Fibroblast of gingiva (primary cell): ENCODE measurements at regions not wholly inside any gene's neighbourhood (a gene's known extent, or its start where the extent isn't known, plus 50 kb on each side); places are given as distances from the start of the nearest gene placed in this dataset.
"Not testable (repeated sequence)": the region's sequence is repeated elsewhere in the genome, so short reads cannot be mapped to it uniquely, and the experiment has no call there.

Experiments used
- DNase-seq: peaks from one replicate; pipeline ENCODE4 v3.0.0-alpha.2; 2011; ENCODE audit warnings: low read depth

GRCh38 chr4:181130317-181130716, 1112.9 kb upstream of the TENM3 start:
- DNase-seq = not testable (repeated sequence)

DNA sequence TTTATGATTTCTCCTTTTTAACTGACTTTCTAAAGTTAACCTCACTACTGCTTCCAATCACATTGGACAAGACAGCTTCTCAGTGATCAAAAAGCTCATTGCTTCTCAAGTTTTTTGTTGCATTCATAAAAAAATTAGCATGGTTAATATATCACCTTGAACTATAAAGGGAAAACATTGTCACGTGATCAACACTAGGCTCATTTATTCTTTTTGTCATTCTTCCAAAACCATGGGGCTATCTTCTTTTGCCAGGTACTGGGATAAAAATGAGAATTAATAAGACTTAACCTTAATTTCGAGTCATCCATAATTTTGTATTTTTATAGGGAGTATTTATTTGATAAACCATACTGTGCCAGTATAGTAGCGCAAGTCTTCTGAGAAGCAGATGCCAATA, 1105.9 kb upstream of the TENM3 start:
- no peak for DNase-seq

DNA sequence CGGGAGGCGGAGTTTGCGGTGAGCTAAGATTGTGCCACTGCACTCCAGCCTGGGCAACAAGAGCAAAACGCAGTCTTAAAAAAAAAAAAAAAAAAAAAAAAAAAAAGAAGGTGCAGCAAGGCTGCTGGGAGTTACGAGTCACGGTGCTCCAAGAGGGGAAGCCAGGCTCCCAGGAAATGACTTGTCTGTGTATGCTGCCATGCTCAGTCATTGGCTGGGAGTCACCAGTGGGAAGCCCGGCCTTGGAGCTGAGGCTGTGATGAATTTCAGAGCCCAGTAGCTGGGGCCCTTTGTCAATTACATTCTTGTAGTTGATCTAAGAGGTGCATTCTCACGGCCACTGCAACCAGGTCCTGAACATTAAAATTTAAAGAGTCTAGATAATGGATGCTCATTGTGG, 1105.1 kb upstream of the TENM3 start:
- no peak for DNase-seq

DNA sequence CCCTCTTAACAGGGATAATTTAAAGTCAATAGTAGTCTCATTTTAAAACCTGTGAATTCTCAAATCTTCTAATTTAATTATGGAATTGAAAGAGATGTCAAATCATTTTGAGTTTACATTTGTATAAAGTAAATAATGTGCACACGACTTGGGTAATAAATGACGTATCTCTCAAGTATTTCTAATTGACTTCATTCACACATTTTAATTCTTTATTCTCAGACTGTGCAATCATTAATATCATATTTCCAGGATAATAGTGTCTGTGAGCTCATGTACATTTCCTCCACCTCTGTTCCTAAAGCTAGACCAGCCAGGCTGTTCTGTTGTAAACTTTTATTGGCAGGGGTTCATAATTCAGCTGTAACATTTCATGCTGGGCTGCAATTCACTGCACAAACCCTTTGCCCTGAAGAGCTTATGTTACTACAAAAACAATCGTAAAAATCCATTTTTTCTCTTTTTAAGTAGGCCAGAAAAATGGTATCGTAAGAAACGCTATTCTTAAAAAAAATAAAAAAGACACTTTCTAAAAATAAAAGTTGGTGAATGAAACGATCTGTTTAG, 1103.1 kb upstream of the TENM3 start:
- DNase-seq = peak; percentile 33

DNA sequence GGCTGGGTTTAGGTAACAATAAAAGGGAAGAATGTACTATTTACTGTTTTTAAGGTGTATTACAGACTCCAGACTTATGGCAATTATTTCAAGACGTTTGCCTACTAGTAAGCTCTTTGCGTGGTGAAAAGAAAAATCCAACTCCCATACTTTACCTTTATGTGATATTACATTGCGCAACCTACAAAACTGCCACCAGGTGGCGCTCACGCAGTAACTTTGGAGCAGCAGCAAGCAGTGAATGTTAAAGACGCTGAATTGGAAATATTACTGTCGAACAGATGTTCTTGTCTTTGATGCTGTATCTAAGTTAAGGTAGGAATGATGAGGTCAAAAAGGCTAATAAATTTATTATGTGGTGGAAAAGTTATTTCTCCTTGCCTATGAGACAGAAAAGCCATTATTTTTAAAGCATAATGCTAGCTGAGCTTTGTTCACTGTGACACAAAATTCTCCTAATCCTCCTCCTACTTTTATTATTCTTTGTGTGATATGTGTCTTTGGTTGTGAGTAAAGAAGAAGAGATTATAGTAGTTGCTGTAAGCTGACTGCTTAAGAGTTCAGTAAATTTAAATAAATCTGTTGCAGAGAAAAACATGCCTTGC, 1099.8 kb upstream of the TENM3 start:
- DNase-seq = peak; percentile 61

DNA sequence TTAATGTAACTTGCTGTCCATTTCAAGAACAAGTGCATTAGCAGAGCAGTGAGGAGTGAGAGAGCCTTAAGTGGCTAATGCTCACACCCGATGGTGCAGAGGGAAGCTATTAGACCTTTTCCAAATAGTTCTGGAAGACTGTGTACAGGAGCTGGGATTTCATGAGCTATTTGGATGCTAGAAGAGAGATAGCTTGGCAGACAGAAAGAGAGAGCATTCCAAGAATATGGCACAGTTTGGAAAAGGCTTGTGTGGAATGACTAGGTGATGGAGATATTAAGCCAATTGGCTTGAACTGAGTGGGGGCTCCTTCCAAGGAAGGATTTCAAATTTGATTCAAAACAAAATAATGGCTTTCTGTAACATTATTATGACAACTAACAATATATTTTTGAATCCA, 1097.2 kb upstream of the TENM3 start:
- DNase-seq = no peak

GRCh38 chr4:181147416-181147951, 1095.7 kb upstream of the TENM3 start:
- no peak for DNase-seq

GRCh38 chr4:181148470-181148869, 1094.7 kb upstream of the TENM3 start:
- no peak for DNase-seq

GRCh38 chr4:181150191-181150590, 1093.0 kb upstream of the TENM3 start:
- DNase-seq = no peak

DNA sequence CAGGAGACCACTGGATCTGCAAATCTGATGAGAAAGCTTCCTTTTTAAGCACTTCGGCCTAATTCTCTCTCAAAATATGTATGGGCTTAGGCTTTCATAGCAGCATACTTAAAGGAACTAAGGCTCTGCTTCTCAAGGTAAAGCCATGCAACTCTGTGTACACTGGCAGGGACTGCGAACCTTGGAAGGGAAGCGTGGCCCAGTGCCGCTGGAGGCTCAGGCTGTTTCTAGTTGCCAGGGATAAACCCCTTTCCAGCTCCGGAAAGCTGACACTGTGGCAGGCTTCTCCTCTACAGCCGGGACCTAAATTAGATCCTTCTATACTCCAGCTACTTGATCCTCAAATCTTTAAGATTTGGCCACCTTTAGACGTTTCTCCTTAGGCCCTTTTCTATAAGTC, 1091.3 kb upstream of the TENM3 start:
- DNase-seq = no peak

GRCh38 chr4:181157647-181158046, 1085.6 kb upstream of the TENM3 start:
- no peak for DNase-seq

GRCh38 chr4:181158971-181159370, 1084.2 kb upstream of the TENM3 start:
- DNase-seq = no peak

DNA sequence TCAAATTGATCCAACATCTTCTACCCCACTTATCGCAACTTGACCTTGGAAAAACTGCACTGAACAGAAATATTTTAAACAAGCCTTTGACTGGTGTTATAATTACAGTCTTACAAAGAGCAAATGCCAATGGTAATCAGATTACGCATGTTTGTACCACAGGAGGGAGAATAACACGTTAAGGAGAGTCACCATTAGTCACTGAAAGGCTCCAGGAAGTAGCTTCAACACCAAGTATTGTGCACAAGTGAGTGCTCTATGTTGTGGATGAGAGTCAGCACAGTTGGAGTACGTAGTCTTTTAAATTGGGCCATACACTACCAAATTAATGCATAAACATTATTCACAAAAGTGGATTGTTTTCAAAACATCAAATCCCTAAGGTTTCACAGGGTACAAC, 1081.5 kb upstream of the TENM3 start:
- no peak for DNase-seq

DNA sequence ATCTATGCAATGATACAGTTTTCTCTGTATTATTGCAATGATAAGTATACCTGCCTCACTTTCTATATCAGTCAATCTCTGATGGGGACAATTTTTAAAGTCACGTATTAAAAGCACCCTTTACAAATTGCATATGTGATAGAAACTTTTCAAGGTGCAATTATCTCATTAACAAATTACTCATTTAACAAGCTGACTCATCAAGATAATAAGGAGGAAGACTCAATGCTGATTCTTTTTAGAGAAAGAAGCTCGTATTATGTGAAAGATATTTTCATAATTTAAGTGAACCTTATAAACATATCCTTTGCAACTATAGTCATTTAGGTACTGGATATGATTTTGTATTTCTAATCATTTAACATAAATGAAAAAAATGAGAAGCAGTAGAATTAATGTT, 1080.9 kb upstream of the TENM3 start:
- DNase-seq = no peak

DNA sequence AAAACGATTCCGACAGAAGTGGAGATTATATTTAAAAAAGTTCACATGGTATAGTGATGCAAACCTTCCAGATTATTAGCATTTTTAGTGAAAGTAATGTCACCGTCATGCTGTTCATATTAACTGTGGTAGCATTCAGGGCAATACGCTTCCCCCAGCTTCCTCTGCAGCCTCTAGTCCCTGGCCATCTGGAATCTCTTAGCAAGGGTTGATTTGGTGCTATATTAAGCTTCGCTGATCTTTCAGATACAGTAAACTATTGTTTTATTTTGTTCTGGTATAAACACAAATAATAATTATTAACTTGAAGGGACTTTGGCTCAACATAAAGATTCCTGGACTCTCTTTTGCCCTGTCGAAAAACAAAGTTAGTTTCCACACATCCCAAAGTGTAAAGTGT, 1080.5 kb upstream of the TENM3 start:
- no peak for DNase-seq

GRCh38 chr4:181166742-181167399, 1076.3 kb upstream of the TENM3 start:
- no peak for DNase-seq

DNA sequence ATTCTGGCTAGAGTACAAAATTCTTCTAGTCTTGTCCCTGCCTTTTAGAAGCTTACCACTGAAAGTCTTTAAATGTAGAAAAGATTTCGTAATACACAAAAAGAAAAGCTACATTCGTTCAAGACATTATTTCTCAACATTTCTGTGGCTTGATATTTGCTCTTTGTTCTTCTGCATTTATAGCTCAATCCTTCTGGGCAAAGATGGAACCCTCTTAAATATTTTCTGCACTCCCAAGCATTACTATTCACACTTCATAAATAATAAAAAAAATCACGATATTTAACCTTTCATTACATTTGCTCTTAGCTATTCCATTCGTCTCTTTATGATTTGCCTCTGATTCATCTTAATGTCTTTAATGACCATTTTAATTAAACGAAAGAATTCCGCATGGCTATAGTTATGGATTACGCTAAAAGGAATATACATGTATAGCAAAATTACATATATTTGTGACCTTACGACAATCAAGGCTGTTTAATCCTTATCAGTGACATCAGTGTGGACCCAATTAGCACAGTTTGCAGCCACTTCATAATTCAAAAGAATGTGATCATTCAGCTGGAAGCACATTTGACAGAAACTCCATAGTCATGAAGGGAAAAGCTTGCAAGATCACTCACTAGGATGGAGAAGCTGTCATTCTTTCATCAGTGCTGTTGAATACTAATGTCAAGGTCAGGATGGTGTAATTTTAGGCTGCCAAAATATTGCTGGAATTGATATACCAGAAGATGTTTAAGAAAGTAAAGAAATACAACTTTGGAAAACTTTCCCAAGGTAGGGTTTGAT, 1075.0 kb upstream of the TENM3 start:
- DNase-seq = no peak

- DNase-seq = no peak
Measured at GRCh38 chr4:181173046-181173445, 1070.2 kb upstream of the TENM3 start.

DNA sequence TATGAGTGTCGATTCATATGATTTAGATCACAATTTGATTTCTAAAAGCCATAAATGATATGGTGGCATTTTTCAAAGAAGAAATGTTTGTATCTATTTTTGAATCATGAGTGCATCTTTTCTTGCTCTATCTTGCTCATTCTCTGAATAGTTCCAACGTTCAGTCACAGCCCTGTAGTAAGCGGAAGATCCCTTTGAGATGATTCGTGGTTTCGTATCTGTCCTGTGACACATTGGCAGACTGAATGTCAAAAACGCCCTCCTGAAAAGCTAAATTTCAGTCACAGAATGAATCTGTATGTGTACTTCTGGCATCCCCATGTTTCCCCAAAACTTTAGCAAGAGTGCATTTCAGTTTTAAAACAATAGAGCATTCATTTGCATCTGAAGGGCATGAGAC, 1066.9 kb upstream of the TENM3 start:
- DNase-seq = no peak

- no peak for DNase-seq
Measured at GRCh38 chr4:181181331-181181730, 1061.9 kb upstream of the TENM3 start.

DNA sequence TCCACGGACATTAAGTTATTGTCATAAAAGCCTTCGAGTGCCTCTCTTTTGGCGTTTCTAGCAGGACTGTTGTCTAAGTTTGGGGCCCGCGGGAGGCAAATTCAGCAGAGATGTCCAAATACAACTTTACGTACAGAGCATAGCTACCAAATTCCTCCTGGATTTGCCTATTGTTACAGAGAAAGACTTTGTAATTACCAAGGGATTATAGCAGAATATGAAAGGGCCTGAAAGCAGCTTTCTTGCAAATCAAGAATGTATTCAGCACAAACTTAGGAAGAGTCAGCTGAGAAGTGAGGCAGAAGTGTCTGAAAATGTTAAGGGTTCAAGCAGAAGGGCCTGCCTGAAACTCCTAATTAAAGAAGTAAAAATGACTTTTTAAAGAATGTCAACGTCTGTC, 1053.5 kb upstream of the TENM3 start:
- DNase-seq = no peak

GRCh38 chr4:181193131-181193930, 1049.9 kb upstream of the TENM3 start:
- no peak for DNase-seq
